ENCODE measurements at regions not wholly inside any gene's neighbourhood (a gene's known extent, or its start where the extent isn't known, plus 50 kb on each side); places are given as distances from the start of the nearest gene placed in this dataset.

DNA sequence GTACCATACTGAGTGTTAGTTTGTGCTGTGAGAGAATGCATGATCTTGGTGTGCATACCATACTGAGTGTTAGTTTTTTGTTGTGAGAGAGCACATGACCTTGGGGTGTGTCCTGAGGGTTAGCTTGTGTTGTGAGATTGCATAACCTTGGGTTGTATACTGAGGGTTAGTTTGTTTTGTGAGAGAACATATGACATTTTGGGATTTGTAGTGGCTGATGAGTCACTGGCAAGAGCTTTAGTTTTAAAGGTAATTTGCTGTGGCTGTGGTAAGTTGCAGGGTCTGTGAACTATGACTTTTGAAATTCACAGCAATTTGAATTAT lies 1068.3 kb upstream of the EDIL3 start:
- Histone ChIP-seq H4K20me1 (ENCODE audit: insufficient read depth, low read length, poor library complexity, severe bottlenecking) (no peaks in the 10 kb centered on the region), H3K4me1 (ENCODE audit: insufficient read depth, low read length, poor library complexity, severe bottlenecking) (no peaks in the 10 kb centered on the region), H3K79me2 (ENCODE audit: insufficient read depth, low read length) (no peaks in the 10 kb centered on the region), H2AFZ (ENCODE audit: low read length) (no peak overlapping the region), H3K9ac (ENCODE audit: low read depth, low read length, poor library complexity, severe bottlenecking) (no peak overlapping the region), H3K4me3 (ENCODE audit: low read length, poor library complexity, severe bottlenecking) (no peak overlapping the region), H3K4me2 (ENCODE audit: low read depth, low read length, poor library complexity, severe bottlenecking) (no peak overlapping the region), H3K9me3 (ENCODE audit: insufficient read depth, low read depth, low read length) (no peaks in the 10 kb centered on the region), H3K36me3 (ENCODE audit: insufficient read depth, low read length) (no peaks in the 10 kb centered on the region), H3K9me2 (replicated peaks; ENCODE audit: low read depth, low read length) (no peaks in the 10 kb centered on the region), H3F3A (ENCODE audit: low read depth) (no peaks in the 10 kb centered on the region), H3K27me3 (ENCODE audit: insufficient read depth, low read length, poor library complexity, severe bottlenecking) (no peaks in the 10 kb centered on the region)
- TF ChIP-seq, protein P1, sequence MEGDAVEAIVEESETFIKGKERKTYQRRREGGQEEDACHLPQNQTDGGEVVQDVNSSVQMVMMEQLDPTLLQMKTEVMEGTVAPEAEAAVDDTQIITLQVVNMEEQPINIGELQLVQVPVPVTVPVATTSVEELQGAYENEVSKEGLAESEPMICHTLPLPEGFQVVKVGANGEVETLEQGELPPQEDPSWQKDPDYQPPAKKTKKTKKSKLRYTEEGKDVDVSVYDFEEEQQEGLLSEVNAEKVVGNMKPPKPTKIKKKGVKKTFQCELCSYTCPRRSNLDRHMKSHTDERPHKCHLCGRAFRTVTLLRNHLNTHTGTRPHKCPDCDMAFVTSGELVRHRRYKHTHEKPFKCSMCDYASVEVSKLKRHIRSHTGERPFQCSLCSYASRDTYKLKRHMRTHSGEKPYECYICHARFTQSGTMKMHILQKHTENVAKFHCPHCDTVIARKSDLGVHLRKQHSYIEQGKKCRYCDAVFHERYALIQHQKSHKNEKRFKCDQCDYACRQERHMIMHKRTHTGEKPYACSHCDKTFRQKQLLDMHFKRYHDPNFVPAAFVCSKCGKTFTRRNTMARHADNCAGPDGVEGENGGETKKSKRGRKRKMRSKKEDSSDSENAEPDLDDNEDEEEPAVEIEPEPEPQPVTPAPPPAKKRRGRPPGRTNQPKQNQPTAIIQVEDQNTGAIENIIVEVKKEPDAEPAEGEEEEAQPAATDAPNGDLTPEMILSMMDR (conservative IDR thresholded peaks at IDR 0.05; ENCODE audit: low read length) = no peak
- no peak for TF ChIP-seq EZH2phosphoT487 (IDR thresholded peaks at IDR 0.05; ENCODE audit: borderline replicate concordance)

DNA sequence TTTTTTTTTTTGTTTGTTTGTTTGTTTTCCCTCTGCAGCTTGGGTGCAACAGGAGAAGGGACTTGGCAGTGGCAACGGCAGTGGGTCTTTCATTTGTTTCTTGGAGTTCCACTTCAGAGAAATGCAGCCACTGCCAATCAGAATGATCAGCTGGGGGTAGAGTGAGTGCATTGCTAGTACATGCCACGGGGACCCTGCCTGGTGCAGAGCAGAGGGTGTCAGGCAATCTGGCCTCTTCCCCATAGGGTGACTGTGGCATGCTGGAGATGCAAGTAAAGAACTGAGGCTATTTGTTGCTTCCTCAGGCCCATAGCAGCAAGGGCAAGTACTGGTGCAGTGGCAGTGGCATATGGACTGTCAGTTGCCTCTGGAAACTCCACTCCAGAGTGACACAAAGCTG lies 1073.6 kb upstream of the EDIL3 start:
- Histone ChIP-seq H3K4me2 (ENCODE audit: low read depth, low read length, poor library complexity, severe bottlenecking) (no peak overlapping the region), H3K9ac (ENCODE audit: low read depth, low read length, poor library complexity, severe bottlenecking) (no peak overlapping the region), H3K79me2 (ENCODE audit: insufficient read depth, low read length) (no peaks in the 10 kb centered on the region), H3K9me3 (ENCODE audit: insufficient read depth, low read depth, low read length) (no peaks in the 10 kb centered on the region), H3K4me1 (ENCODE audit: insufficient read depth, low read length, poor library complexity, severe bottlenecking) (no peaks in the 10 kb centered on the region), H3F3A (ENCODE audit: low read depth) (no peaks in the 10 kb centered on the region), H3K36me3 (ENCODE audit: insufficient read depth, low read length) (no peaks in the 10 kb centered on the region), H3K27me3 (ENCODE audit: insufficient read depth, low read length, poor library complexity, severe bottlenecking) (no peaks in the 10 kb centered on the region), H3K9me2 (replicated peaks; ENCODE audit: low read depth, low read length) (no peaks in the 10 kb centered on the region), H3K4me3 (ENCODE audit: low read length, poor library complexity, severe bottlenecking) (no peak overlapping the region), H4K20me1 (ENCODE audit: insufficient read depth, low read length, poor library complexity, severe bottlenecking) (no peaks in the 10 kb centered on the region), H2AFZ (ENCODE audit: low read length) (no peak overlapping the region)
- no peak for TF ChIP-seq EZH2phosphoT487 (IDR thresholded peaks at IDR 0.05; ENCODE audit: borderline replicate concordance)
- TF ChIP-seq, protein P1 (conservative IDR thresholded peaks at IDR 0.05; ENCODE audit: low read length) = no peak

DNA sequence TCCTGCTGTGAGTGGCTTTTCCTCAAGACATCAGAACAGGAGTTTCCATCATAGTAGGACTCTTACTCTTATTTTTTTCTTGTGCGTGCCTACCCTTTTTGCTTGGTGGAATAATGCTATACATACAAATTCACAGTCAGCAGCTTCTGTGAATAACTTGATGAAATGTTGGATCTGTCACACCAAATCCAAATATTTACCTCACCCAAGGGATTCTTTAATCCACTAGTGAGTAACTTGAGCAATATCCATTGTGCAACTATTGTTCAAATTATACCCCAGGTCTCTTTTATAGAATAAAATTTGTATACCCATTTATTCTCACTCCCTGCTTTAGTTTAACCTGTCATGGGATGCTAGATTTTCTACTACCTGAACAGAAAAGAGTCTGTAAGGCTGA lies 1078.3 kb upstream of the EDIL3 start:
- no peaks in the 10 kb centered on the region for H3K36me3 ChIP-seq (ENCODE audit: insufficient read depth, low read length)
- H3F3A ChIP-seq (ENCODE audit: low read depth) = no peaks in the 10 kb centered on the region
- no peaks in the 10 kb centered on the region for H3K27me3 ChIP-seq (ENCODE audit: insufficient read depth, low read length, poor library complexity, severe bottlenecking)
- no peak overlapping the region for H2AFZ ChIP-seq (ENCODE audit: low read length)
- H3K9ac ChIP-seq (ENCODE audit: low read depth, low read length, poor library complexity, severe bottlenecking) = no peak overlapping the region
- H3K4me1 ChIP-seq (ENCODE audit: insufficient read depth, low read length, poor library complexity, severe bottlenecking) = no peaks in the 10 kb centered on the region
- H4K20me1 ChIP-seq (ENCODE audit: insufficient read depth, low read length, poor library complexity, severe bottlenecking) = no peaks in the 10 kb centered on the region
- no peaks in the 10 kb centered on the region for H3K9me2 ChIP-seq (replicated peaks; ENCODE audit: low read depth, low read length)
- H3K4me2 ChIP-seq (ENCODE audit: low read depth, low read length, poor library complexity, severe bottlenecking) = no peak overlapping the region
- no peak overlapping the region for H3K4me3 ChIP-seq (ENCODE audit: low read length, poor library complexity, severe bottlenecking)
- no peaks in the 10 kb centered on the region for H3K79me2 ChIP-seq (ENCODE audit: insufficient read depth, low read length)
- TF ChIP-seq, protein P1 (conservative IDR thresholded peaks at IDR 0.05; ENCODE audit: low read length) = no peak
- TF ChIP-seq EZH2phosphoT487 (IDR thresholded peaks at IDR 0.05; ENCODE audit: borderline replicate concordance) = no peak
- H3K9me3 ChIP-seq (ENCODE audit: insufficient read depth, low read depth, low read length) = no peaks in the 10 kb centered on the region; the same call in 1 of the 2 replicates

All from Loucy (cell line).